Activated naive CD4-positive, alpha-beta T cell treated with anti-CD3 and anti-CD28 coated beads, Interleukin-2, amount 10 ng/mL, durations not matched to agents 7 days and 5 days (primary cell): ENCODE measurements at regions not wholly inside any gene's neighbourhood (a gene's known extent, or its start where the extent isn't known, plus 50 kb on each side); places are given as distances from the start of the nearest gene placed in this dataset.
"Not testable (repeated sequence)": the region's sequence is repeated elsewhere in the genome, so short reads cannot be mapped to it uniquely, and the experiment has no call there.

Experiments used
- CTCF ChIA-PET: fragments of 350-600 bp; sonication (Branson Sonifier 250); formaldehyde crosslinking; loops from one replicate; lab custom pipeline; 2021; ENCODE audit warnings: antibody characterized with exemption; lab: Charles Lee
- DNase-seq: peaks from one replicate; pipeline ENCODE4 v3.0.0-alpha.2; 2020
- H3K27ac Mint-ChIP-seq: one replicate; pipeline ENCODE4 v1.8.0; 2021; ENCODE audit warnings: mild to moderate bottlenecking, moderate library complexity, mixed read lengths
- H3K27me3 Mint-ChIP-seq: one replicate; pipeline ENCODE4 v1.8.0; 2021; ENCODE audit warnings: mild to moderate bottlenecking, mixed read lengths
- H3K36me3 Mint-ChIP-seq: one replicate; pipeline ENCODE4 v1.8.0; 2021; ENCODE audit warnings: mixed read lengths
- H3K4me1 Mint-ChIP-seq: one replicate; pipeline ENCODE4 v1.8.0; 2021; ENCODE audit warnings: mixed read lengths
- H3K4me3 Mint-ChIP-seq: one replicate; pipeline ENCODE4 v1.8.0; 2021; ENCODE audit warnings: mild to moderate bottlenecking, moderate library complexity, mixed read lengths
- H3K9me3 Mint-ChIP-seq: one replicate; pipeline ENCODE4 v1.8.0; 2021; ENCODE audit warnings: mixed read lengths

DNA sequence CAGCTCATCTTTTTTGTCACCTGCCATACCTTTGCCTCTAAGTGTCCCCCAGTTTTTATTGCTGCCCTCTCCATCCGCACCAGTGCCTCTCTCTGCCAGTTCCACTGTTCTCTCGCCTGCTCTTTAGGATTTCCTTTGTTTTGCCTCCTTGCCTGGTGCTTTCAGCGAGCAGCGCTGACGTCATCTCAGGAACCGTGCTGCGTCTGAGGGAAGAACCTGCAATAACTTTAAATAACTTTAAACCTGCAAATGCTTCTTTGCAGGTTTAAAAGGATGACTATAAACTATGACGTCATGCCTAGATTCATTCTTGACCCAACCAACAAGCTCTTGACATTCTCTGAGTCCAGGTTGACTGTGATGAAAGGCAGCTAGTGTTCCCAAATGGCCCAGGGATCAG lies 105.1 kb downstream of the LRRC74B start:
- H3K27me3 Mint-ChIP-seq, H3K9me3 Mint-ChIP-seq, H3K4me1 Mint-ChIP-seq, H3K36me3 Mint-ChIP-seq, H3K27ac Mint-ChIP-seq, H3K4me3 Mint-ChIP-seq, CTCF ChIA-PET: not testable (repeated sequence)
- peak; percentile 28 for DNase-seq

DNA sequence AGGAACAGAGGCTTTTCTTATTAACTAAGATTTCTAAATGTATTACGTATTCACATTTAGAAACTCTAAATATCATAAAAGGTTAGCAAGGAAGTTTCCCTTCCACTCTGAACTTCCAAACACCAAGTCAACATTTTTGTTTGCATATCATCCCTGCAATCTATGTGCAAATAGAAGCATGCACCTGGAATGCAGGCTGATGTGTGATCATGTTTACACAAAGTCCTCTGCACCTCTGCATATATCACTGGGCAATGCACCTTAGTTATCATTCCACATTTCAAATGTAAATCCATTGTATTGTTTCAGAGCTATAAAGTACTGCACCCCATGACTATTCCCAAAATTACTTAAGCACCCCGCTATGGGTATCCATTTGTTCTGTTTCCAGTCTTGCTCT lies 142.1 kb downstream of the LRRC74B start:
- H3K27me3 Mint-ChIP-seq, H3K27ac Mint-ChIP-seq, H3K4me1 Mint-ChIP-seq, CTCF ChIA-PET, H3K36me3 Mint-ChIP-seq, DNase-seq, H3K4me3 Mint-ChIP-seq, H3K9me3 Mint-ChIP-seq: not testable (repeated sequence)

DNA sequence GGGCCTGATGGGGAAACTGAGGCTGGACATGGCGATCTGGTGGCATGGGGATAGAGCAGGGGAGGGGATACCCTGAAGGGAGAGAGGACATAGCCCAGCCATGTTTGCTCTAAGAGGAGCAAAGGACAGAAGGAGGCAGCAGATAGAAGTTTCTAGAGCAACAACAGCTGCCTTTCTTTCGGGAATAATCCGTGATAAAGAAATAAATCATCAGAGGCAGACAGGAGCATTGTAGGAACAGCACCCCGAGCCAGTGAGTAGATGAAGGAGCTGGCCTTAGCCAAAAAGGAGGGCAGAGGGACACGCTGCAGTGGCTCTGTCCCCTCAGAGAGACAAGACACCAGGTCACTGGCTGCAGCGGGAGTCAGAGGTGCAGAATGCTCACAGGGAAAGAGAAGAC lies 166.3 kb downstream of the LRRC74B start:
- H3K36me3 Mint-ChIP-seq, H3K4me3 Mint-ChIP-seq, CTCF ChIA-PET, H3K27me3 Mint-ChIP-seq, H3K4me1 Mint-ChIP-seq, H3K9me3 Mint-ChIP-seq, H3K27ac Mint-ChIP-seq, DNase-seq: not testable (repeated sequence)

GRCh38 chr22:21215973-21216731 lies 167.4 kb upstream of the RIMBP3B start:
- H3K36me3 Mint-ChIP-seq, H3K9me3 Mint-ChIP-seq, H3K4me1 Mint-ChIP-seq, H3K27me3 Mint-ChIP-seq, CTCF ChIA-PET, H3K27ac Mint-ChIP-seq, H3K4me3 Mint-ChIP-seq: not testable (repeated sequence)
- peak; percentile 11 for DNase-seq

- H3K9me3 Mint-ChIP-seq, H3K27ac Mint-ChIP-seq, DNase-seq, H3K27me3 Mint-ChIP-seq, H3K4me3 Mint-ChIP-seq, CTCF ChIA-PET, H3K36me3 Mint-ChIP-seq, H3K4me1 Mint-ChIP-seq: not testable (repeated sequence)
These were observed 158.7 kb upstream of the RIMBP3B start for GRCh38 chr22:21224900-21225299.

DNA sequence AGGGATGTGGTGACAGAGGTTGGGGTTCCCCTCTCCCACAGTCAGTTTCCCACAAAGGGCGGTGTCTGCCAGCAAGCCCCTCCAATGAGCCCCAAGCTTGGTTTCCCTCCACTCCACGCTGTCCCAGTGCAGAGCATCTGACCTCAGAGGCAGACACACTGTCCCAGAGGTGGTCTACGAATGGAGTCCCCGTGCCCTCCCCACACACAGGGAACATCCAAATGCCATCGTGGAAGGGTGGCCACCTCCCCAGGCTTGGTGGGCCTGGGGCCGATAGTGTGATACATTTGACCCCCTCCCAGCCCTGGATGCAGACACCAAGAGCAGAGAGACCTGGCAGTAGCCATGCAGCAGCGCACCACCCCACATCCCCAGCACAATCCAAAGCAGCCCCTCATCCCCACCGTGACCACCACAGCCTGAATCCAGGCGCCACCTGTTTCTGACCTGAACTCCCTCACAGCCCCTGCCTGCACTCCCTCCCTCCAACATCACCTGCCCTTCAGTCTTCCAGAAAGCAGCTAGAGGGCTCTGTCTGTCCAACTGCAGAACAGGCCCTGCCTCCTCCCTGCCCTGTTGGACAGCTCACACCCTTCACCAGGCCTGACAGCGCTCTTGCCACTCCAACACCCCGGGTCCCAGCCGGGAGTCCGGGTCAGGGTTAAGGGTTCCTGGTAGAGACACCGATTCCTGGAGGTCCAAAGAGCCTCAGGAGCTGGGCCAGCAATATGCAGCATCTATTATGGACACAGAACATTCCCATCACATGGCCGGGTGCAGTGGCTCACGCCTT lies 156.5 kb upstream of the RIMBP3B start:
- H3K4me1 Mint-ChIP-seq, H3K9me3 Mint-ChIP-seq, H3K27ac Mint-ChIP-seq, H3K36me3 Mint-ChIP-seq, H3K27me3 Mint-ChIP-seq, H3K4me3 Mint-ChIP-seq, CTCF ChIA-PET: not testable (repeated sequence)
- peak; percentile 3 for DNase-seq

- H3K4me1 Mint-ChIP-seq, H3K4me3 Mint-ChIP-seq, DNase-seq, H3K27ac Mint-ChIP-seq, H3K36me3 Mint-ChIP-seq, CTCF ChIA-PET, H3K9me3 Mint-ChIP-seq, H3K27me3 Mint-ChIP-seq: not testable (repeated sequence)
These were observed 132.1 kb upstream of the RIMBP3B start for GRCh38 chr22:21251435-21251834.

GRCh38 chr22:21282646-21283045 lies 100.9 kb upstream of the RIMBP3B start:
- DNase-seq, H3K27me3 Mint-ChIP-seq, H3K4me3 Mint-ChIP-seq, H3K27ac Mint-ChIP-seq, H3K9me3 Mint-ChIP-seq, CTCF ChIA-PET, H3K36me3 Mint-ChIP-seq, H3K4me1 Mint-ChIP-seq: not testable (repeated sequence)

- H3K27ac Mint-ChIP-seq, H3K9me3 Mint-ChIP-seq, H3K27me3 Mint-ChIP-seq, H3K4me3 Mint-ChIP-seq, CTCF ChIA-PET, H3K36me3 Mint-ChIP-seq, H3K4me1 Mint-ChIP-seq, DNase-seq: not testable (repeated sequence)
These were observed 89.8 kb upstream of the RIMBP3B start for GRCh38 chr22:21293702-21294101.

DNA sequence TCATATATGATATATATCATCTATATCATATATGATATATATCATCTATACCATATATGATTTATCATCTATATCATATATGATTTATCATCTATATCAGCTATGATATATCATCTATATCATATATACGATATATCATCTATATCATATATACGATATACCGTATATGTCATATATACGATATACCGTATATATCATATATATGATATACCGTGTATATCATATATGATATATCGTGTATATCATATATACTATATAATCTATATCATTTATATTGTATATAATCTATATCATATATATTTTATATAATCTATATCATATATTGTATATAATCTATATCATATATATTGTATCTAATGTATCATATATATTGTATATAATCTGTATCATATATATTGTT lies 55.9 kb upstream of the RIMBP3B start:
- H3K9me3 Mint-ChIP-seq: not testable (repeated sequence)

More for the DNA sequence above, 55.9 kb upstream of the RIMBP3B start:
- CTCF ChIA-PET, H3K27me3 Mint-ChIP-seq, H3K4me1 Mint-ChIP-seq, H3K36me3 Mint-ChIP-seq, H3K4me3 Mint-ChIP-seq, H3K27ac Mint-ChIP-seq, DNase-seq: not testable (repeated sequence)
